GM23338 (cell line): ENCODE measurements at regions not wholly inside any gene's neighbourhood (a gene's known extent, or its start where the extent isn't known, plus 50 kb on each side); places are given as distances from the start of the nearest gene placed in this dataset.
A peak's percentile ranks its signal among the peaks of the same experiment; 100 is the strongest.

Experiments
- CREB1 ChIP-seq: fragments of 250-450 bp; sonication (Bioruptor Pico); IDR thresholded peaks from 2 replicates; pipeline ENCODE4 v1.5.0; 2020; ENCODE audit warnings: low read depth, mild to moderate bottlenecking, moderate library complexity
- TF ChIP-seq, protein P1 (sequence below), 2 experiments: fragments of 200-600 bp in 1 of 2; sonication (generic) in 1 of 2; conservative IDR thresholded peaks; 2 replicates each; pipeline versions ENCODE4 v1.5.1 to v1.6.1; 2016 to 2017; ENCODE audit warnings: antibody characterized with exemption in 2 of 2, low read depth in 2 of 2, mild to moderate bottlenecking in 2 of 2, moderate library complexity in 1 of 2

DNA sequence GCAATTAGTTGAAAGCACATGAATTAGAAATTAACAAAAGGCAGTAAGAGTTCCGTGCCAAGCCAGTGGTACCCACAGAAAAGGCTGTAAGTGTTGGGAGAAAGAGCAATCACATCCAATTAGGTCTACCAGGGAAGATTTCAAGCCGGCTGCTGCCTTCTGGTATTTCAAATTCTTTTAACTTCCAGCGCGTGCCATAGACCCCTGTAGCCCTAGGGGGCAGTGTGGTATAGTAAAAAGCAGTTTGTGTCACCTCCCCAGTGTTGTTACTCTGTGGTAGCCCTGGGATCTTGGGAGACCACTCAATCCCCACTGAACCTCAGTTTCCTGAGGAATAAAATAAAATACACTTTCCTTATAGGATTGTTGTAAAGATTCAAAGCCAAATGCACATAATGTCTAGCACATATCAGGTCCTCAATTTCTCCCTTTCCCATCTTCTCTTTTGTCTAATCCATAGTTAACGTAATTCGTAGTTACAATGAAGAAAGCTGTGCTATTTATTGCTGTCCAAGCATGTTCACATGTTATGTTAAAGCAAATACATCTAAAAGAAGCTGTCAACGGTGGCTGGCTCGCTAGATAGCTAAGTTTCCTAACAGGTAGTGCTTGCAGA is 230.2 kb downstream of the TDRD3 start:
- TF ChIP-seq, protein P1, sequence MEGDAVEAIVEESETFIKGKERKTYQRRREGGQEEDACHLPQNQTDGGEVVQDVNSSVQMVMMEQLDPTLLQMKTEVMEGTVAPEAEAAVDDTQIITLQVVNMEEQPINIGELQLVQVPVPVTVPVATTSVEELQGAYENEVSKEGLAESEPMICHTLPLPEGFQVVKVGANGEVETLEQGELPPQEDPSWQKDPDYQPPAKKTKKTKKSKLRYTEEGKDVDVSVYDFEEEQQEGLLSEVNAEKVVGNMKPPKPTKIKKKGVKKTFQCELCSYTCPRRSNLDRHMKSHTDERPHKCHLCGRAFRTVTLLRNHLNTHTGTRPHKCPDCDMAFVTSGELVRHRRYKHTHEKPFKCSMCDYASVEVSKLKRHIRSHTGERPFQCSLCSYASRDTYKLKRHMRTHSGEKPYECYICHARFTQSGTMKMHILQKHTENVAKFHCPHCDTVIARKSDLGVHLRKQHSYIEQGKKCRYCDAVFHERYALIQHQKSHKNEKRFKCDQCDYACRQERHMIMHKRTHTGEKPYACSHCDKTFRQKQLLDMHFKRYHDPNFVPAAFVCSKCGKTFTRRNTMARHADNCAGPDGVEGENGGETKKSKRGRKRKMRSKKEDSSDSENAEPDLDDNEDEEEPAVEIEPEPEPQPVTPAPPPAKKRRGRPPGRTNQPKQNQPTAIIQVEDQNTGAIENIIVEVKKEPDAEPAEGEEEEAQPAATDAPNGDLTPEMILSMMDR (conservative IDR thresholded peaks at IDR 0.05; ENCODE audit: low read depth in 2 of 2): peak; percentile 91 to 96
- no peak for TF ChIP-seq CREB1
